Pancreas (tissue), 10 donors: ENCODE measurements at regions not wholly inside any gene's neighbourhood (a gene's known extent, or its start where the extent isn't known, plus 50 kb on each side); places are given as distances from the start of the nearest gene placed in this dataset.
"Not testable (repeated sequence)": the region's sequence is repeated elsewhere in the genome, so short reads cannot be mapped to it uniquely, and the experiment has no call there.

Source experiments
- ATAC-seq, 4 donors: fragments of 200-7000 bp; cut with Tn5 transposase; one replicate each; pipeline versions ENCODE4 v1.8.0 to v1.9.1; 2020; ENCODE audit warnings: mild to moderate bottlenecking in 4 of 4, moderate library complexity in 4 of 4
- DNase-seq, 6 donors: peaks; one replicate each; pipeline ENCODE4 v3.0.0-alpha.2; 2020
- FAIRE-seq: peaks from 2 replicates; lab custom pipeline; 2012; peaks lifted over from hg19 to GRCh38; lab: Jason Lieb, UNC
- H3K27ac ChIP-seq, 4 donors: fragments of 200-600 bp; sonication (generic); 1 replicate in 3 of 4; 2 replicates in 1 of 4; pipeline versions ENCODE4 v1.5.0 to v1.8.0; 2020
- H3K27me3 ChIP-seq, 4 donors: fragments of 200-600 bp; one replicate each; pipeline ENCODE4 v1.8.0; 2021
- H3K36me3 ChIP-seq, 3 donors: fragments of 200-600 bp; sonication (generic) in 1 of 3; one replicate each; pipeline versions ENCODE4 v1.5.0 to v1.8.0; 2020 to 2021
- H3K4me1 ChIP-seq, 3 donors: fragments of 200-600 bp; one replicate each; pipeline ENCODE4 v1.8.0; 2021
- H3K4me3 ChIP-seq, 4 donors: fragments of 200-600 bp; sonication (generic) in 2 of 4; one replicate each; pipeline versions ENCODE4 v1.5.0 to v1.8.0; 2020 to 2021
- H3K9me3 ChIP-seq, 4 donors: fragments of 200-600 bp; one replicate each; pipeline ENCODE4 v1.8.0; 2021
- CTCF ChIP-seq, 4 donors: fragments of 200-600 bp; sonication (generic) in 3 of 4; IDR thresholded peaks; one replicate each; pipeline versions ENCODE4 v1.5.0 to v1.8.0; 2021; ENCODE audit warnings: antibody characterized with exemption in 4 of 4
- WGBS, 2 donors: extraction: QIAGEN DNeasy Blood & Tissue Kit; methylation state at CpG; one replicate each; pipeline ENCODE4 v1.1.7; 2013; 5-methylcytosine and 5-hydroxymethylcytosine counted together
- intact Hi-C, 3 donors: fragments of 100-400 bp; cut with DNase I; formaldehyde crosslinking; loops; one replicate each; pipeline versions ENCODE4 v1.11.1 to v1.14.2; 2022
- donor health status: healthy with polysubstance abuse.
- donor health status: DM: no; HTN: no; CAD: no; lungs with moderate emphysema.
- donor health status: DM: no; HTN: no; CAD: no.
- donor health status: control.
- donor health status: control.
- donor health status: Bipolar disorder and iron deficiency.
- donor health status: DM: yes; HTN: yes; CAD: no.
- donor health status: DM: no; HTN: no; CAD: no.
- donor health status: DM: no; HTN: no; CAD: no.
- donor health status: DM: yes; HTN: yes; CAD: no.

GRCh38 chr11:96580476-96581040, 190.7 kb downstream of the JRKL start:
- ATAC-seq, result no peak
- no peaks in the 10 kb centered on the region for H3K9me3 ChIP-seq
- H3K4me3 ChIP-seq, result no peak overlapping the region
- 57 to 63% methylated on average over 5 of the region's 5 CpGs for WGBS, 2 donors
- no peak for DNase-seq
- H3K36me3 ChIP-seq, result no peaks in the 10 kb centered on the region
- no peak overlapping the region for H3K27ac ChIP-seq
- H3K4me1 ChIP-seq, result no peaks in the 10 kb centered on the region
- no peak for FAIRE-seq
- H3K27me3 ChIP-seq, result peaks cover 0 to 4% (median 0%) of the 10 kb centered on the region in 4 donors
- intact Hi-C loops, result no loop called here
- no peak for TF ChIP-seq CTCF (IDR thresholded peaks at IDR 0.05)

- H3K27ac ChIP-seq, FAIRE-seq, DNase-seq, H3K36me3 ChIP-seq, H3K9me3 ChIP-seq, H3K27me3 ChIP-seq, intact Hi-C loops, H3K4me1 ChIP-seq, H3K4me3 ChIP-seq, ATAC-seq: not testable (repeated sequence)
- WGBS, 2 donors, result 40 to 53% methylated on average over 2 of the region's 2 CpGs
These were observed 196.4 kb downstream of the JRKL start for GRCh38 chr11:96585944-96586880.

GRCh38 chr11:96588793-96589192, 199.0 kb downstream of the JRKL start:
- intact Hi-C loops, ATAC-seq, H3K4me3 ChIP-seq, H3K9me3 ChIP-seq, H3K36me3 ChIP-seq, H3K27ac ChIP-seq, H3K4me1 ChIP-seq, DNase-seq, H3K27me3 ChIP-seq, FAIRE-seq: not testable (repeated sequence)
- WGBS, 2 donors, result 44 to 66% methylated on average over 4 of the region's 4 CpGs

- Histone ChIP-seq H3K9me3 (no peaks in the 10 kb centered on the region), H3K27ac (no peak overlapping the region), H3K4me1 (no peaks in the 10 kb centered on the region), H3K36me3 (no peaks in the 10 kb centered on the region), H3K4me3 (no peak overlapping the region), H3K27me3 (no peaks in the 10 kb centered on the region)
- no peak for DNase-seq
- no peak for TF ChIP-seq CTCF (IDR thresholded peaks at IDR 0.05)
- FAIRE-seq, result no peak
- ATAC-seq, result no peak
- 43 to 49% methylated on average over 4 of the region's 4 CpGs for WGBS, 2 donors
- intact Hi-C loops, result no loop called here
These were observed 205.2 kb downstream of the JRKL start for GRCh38 chr11:96595011-96595410.

- Histone ChIP-seq H3K27ac (no peak overlapping the region), H3K27me3 (no peaks in the 10 kb centered on the region), H3K4me3 (no peak overlapping the region), H3K36me3 (no peaks in the 10 kb centered on the region), H3K9me3 (no peaks in the 10 kb centered on the region), H3K4me1 (no peaks in the 10 kb centered on the region)
- intact Hi-C loops, result no loop called here
- ATAC-seq (no peak), FAIRE-seq (no peak), DNase-seq (no peak)
- WGBS, 2 donors, result 35 to 50% methylated on average over 4 of the region's 4 CpGs
- no peak for TF ChIP-seq CTCF (IDR thresholded peaks at IDR 0.05)
These were observed 218.2 kb downstream of the JRKL start for GRCh38 chr11:96607864-96608558.
